Stimulated activated CD4-positive, alpha-beta T cell treated with anti-CD3 and anti-CD28 coated beads, Interleukin-1b, Interleukin-23, amount 100 ng/mL, for 1 hour (primary cell): ENCODE measurements at regions not wholly inside any gene's neighbourhood (a gene's known extent, or its start where the extent isn't known, plus 50 kb on each side); places are given as distances from the start of the nearest gene placed in this dataset.

ENCODE experiments used
- DNase-seq, 2 donors: peaks; one replicate each; pipeline ENCODE4 v3.0.0-alpha.2; 2020; ENCODE audit warnings: low read depth in 2 of 2

- no peak for DNase-seq
These were observed 314.4 kb upstream of the MSX2 start for GRCh38 chr5:174409971-174410370.

GRCh38 chr5:174410716-174411478, 313.5 kb upstream of the MSX2 start:
- DNase-seq, result no peak

- no peak for DNase-seq
These were observed 312.9 kb upstream of the MSX2 start for GRCh38 chr5:174411479-174411819.

- no peak for DNase-seq
These were observed 312.0 kb upstream of the MSX2 start for GRCh38 chr5:174412374-174412773.

- DNase-seq, result no peak
These were observed 311.4 kb upstream of the MSX2 start for GRCh38 chr5:174412941-174413340.

GRCh38 chr5:174413567-174414314, 310.6 kb upstream of the MSX2 start:
- DNase-seq, result no peak

- no peak for DNase-seq
These were observed 310.1 kb upstream of the MSX2 start for GRCh38 chr5:174414315-174414710.

- no peak for DNase-seq
These were observed 305.4 kb upstream of the MSX2 start for GRCh38 chr5:174418809-174419539.

GRCh38 chr5:174419540-174420132, 304.7 kb upstream of the MSX2 start:
- DNase-seq, result peak; percentile 31 to 64

- no peak for DNase-seq
These were observed 303.6 kb upstream of the MSX2 start for GRCh38 chr5:174420651-174421407.

- DNase-seq, result no peak
These were observed 303.0 kb upstream of the MSX2 start for GRCh38 chr5:174421408-174421805.

GRCh38 chr5:174423558-174423957, 300.8 kb upstream of the MSX2 start:
- DNase-seq, result no peak

GRCh38 chr5:174424219-174425053, 299.9 kb upstream of the MSX2 start:
- DNase-seq, result no peak

- DNase-seq, result no peak
These were observed 299.0 kb upstream of the MSX2 start for GRCh38 chr5:174425271-174425963.

GRCh38 chr5:174425964-174426290, 298.5 kb upstream of the MSX2 start:
- no peak for DNase-seq

GRCh38 chr5:174426388-174426787, 298.0 kb upstream of the MSX2 start:
- no peak for DNase-seq

- DNase-seq, result no peak
These were observed 297.5 kb upstream of the MSX2 start for GRCh38 chr5:174426851-174427250.

GRCh38 chr5:174427304-174427703, 297.1 kb upstream of the MSX2 start:
- DNase-seq, result no peak

GRCh38 chr5:174428895-174429294, 295.5 kb upstream of the MSX2 start:
- DNase-seq, result no peak

- no peak for DNase-seq
These were observed 293.4 kb upstream of the MSX2 start for GRCh38 chr5:174430940-174431339.
